CD4-positive, alpha-beta T cell treated with Interleukin-17A for 1 hour (primary cell): ENCODE measurements at regions not wholly inside any gene's neighbourhood (a gene's known extent, or its start where the extent isn't known, plus 50 kb on each side); places are given as distances from the start of the nearest gene placed in this dataset.

Source experiments
- DNase-seq: peaks from one replicate; pipeline ENCODE4 v3.0.0-alpha.2; 2020

- no peak for DNase-seq
These were observed 454.1 kb upstream of the SALL3 start for GRCh38 chr18:78525366-78526111.

DNA sequence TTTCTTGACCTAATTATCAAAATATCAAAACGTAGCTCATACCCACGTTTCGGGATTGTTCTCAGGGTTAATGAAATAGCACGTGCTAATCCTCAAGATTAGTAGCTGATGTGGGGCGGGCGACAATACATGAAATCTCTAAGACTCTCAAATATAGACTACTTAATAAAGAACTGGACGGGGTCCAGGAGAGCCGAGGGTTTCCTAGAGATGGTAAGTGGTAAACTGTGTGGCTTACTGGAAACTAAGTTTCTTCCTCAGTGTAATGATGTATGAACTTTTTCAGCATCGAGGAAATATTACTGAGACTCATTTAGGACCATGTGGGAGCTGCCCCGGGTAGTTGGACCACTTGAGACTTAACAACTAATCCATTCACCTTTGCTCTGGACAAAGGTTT, 453.3 kb upstream of the SALL3 start:
- DNase-seq = no peak

- DNase-seq = no peak
These were observed 452.5 kb upstream of the SALL3 start for GRCh38 chr18:78526923-78527711.

- no peak for DNase-seq
These were observed 451.6 kb upstream of the SALL3 start for GRCh38 chr18:78527984-78528383.

DNA sequence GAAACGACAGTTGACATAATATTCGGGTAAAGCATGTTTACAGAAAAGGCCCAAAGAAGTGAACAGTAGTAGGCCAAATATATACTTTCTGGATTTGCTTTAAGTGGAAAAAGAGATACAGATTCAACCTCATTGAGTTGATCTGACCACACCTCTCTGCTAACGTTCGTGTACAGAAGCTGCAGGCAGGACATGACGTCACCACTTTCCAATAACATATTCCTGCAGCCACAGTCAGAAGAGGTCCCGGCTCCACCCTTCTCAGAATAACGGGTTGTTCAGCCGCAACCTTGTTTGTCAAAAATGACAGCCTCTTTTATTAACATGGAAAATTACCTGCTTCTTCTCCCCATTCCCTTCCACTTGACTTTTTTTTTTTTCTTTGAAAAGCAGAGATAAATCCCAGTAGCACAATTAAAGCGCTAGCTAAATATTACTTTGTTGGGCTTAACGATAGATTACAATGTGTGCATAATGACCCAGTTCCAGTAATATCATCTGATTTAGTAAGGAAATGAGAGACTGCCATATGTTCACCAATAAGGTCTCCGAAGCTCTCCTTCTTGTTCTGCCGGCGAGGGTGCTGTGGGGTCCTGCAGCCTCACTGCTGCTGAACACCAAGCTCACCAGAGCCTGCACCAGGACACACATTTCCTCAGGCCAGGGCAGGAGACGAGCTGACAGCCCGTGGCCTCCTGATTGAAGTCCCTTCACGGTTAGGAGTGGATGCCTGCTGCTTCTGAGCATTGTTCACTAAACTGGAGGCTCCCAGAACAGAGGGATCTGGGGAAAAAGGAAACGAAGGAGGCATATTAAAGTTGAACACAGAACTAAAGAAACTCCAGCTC, 451.0 kb upstream of the SALL3 start:
- no peak for DNase-seq

- no peak for DNase-seq
These were observed 448.0 kb upstream of the SALL3 start for GRCh38 chr18:78531637-78532036.

GRCh38 chr18:78538669-78539440, 440.8 kb upstream of the SALL3 start:
- no peak for DNase-seq

GRCh38 chr18:78540636-78541529, 438.7 kb upstream of the SALL3 start:
- no peak for DNase-seq

- DNase-seq = no peak
These were observed 437.4 kb upstream of the SALL3 start for GRCh38 chr18:78542204-78542603.

GRCh38 chr18:78543201-78543725, 436.4 kb upstream of the SALL3 start:
- no peak for DNase-seq

DNA sequence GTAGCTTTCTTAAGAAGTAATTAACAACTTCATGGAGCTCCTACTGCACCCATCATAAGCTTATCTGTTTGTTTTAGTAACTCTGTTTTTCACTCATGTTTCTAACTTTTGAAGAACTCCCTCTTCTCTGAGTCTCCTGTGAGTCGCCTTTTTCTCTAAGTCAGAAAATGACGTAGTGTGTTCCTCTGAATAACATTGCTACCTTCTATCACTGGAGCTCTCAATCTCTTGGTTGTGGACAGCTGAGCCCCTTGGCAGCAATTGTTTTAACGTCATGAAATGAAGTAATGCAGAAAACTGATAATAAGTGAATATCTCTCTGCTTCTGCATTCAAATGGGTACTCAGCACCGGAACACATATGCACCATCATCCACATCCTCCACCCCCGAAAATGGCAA, 433.3 kb upstream of the SALL3 start:
- no peak for DNase-seq

DNA sequence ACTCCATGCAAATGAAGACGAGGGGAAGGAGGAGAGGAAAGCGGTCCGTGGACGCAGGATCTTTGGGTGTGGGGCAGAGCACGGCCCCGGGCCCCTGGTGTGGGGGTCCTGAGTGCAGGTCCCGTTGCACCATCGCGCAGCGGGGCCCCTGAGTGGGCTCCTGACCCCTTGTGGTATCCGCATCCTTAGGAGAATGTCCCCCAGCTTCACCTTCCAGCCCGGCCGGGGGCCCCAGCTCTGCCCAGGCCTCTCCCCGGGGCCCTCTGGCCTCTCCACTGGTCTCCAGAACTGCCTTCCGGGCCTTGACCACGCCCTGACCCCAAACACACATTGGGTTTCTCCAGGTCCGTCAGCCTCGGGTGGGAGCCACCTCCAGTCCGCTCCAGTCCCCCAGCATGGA, 431.8 kb upstream of the SALL3 start:
- DNase-seq = no peak

- no peak for DNase-seq
These were observed 431.2 kb upstream of the SALL3 start for GRCh38 chr18:78548261-78549058.

GRCh38 chr18:78549971-78550370, 429.6 kb upstream of the SALL3 start:
- DNase-seq = no peak

DNA sequence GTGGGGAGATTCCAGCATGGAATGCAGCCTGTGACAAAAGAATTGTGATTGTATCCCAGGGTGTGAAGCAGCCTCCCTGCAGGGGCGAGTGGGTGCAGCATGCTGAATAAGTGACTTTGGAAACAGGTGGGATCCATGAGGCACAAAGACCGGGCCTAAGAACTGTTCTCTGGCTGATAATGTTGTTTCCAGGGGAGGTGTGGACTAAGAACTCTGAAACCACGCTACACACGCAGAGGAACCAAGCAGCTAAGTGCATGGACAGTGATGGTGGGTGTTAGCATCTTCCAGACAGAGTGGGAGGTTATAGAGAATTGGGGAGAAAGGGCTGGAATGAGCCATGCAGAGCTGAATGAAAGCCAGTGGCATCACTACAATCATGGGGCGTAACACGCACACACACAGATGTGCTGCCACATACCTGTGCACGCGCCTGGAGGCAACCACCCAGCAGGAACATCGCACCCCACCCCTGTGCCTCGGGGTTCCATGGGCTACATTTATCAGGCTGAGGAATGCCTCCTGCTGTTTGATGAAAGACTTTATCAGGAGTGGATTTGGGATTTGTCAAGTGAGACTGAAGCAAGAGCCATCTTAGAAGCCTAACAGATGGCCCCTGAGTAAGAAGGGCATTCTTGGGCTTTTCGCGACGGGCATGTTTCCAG, 424.5 kb upstream of the SALL3 start:
- DNase-seq = no peak

- no peak for DNase-seq
These were observed 422.2 kb upstream of the SALL3 start for GRCh38 chr18:78557371-78557770.

DNA sequence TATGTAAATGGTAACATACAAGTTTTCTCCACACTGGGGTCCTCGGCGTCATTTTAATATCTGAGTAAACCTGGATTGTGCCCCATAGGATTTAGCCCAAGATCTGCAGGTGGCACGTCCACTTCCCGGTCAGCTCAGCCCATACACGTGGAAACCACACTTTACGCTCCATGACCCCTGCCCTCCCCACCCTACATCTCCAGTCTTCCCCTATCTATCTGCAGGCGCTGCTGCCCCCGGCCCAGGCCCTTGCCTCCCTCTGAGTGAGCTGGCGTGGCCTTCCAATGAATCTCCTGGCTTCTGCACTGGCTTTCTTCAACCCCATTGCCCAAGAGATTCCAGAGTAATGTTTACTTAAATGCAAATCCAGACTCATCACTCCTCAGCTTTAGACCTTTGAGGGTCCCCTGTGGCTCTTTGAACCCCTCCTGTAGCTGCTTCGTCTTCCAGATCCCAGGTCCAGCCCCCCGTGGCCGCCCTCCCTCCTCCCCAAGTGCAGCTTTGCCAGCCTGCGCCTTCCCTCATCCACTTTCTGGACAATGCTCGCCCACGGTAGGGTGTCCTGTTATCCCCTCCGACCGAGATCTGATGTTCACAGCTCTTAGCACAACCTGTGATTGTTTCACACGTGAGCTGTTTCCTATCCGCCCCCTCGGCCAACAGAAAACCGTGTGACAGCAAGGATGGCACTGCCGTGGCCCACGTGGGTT, 421.4 kb upstream of the SALL3 start:
- DNase-seq = no peak

- no peak for DNase-seq
These were observed 420.7 kb upstream of the SALL3 start for GRCh38 chr18:78558948-78559347.

- DNase-seq = no peak
These were observed 420.0 kb upstream of the SALL3 start for GRCh38 chr18:78559584-78559983.
